CD8-positive, alpha-beta memory T cell (primary cell): ENCODE measurements at regions not wholly inside any gene's neighbourhood (a gene's known extent, or its start where the extent isn't known, plus 50 kb on each side); places are given as distances from the start of the nearest gene placed in this dataset.

Source experiments
- CTCF ChIA-PET: fragments of 350-600 bp; sonication (Branson Sonifier 250); formaldehyde crosslinking; loops from one replicate; lab custom pipeline; 2021; ENCODE audit warnings: antibody characterized with exemption; lab: Charles Lee
- POLR2A ChIA-PET: fragments of 350-600 bp; sonication (Branson Sonifier 250); formaldehyde crosslinking; loops from one replicate; lab custom pipeline; 2021; ENCODE audit warnings: antibody characterized with exemption; lab: Charles Lee
- DNase-seq, 5 donors: peaks; one replicate each; pipeline versions ENCODE4 v3.0.0 to v3.0.0-alpha.2; 2020 to 2022; ENCODE audit warnings: mixed read lengths in 1 of 5
- H3K27ac ChIP-seq: one replicate; pipeline ENCODE4 v1.7.0; 2013; ENCODE audit warnings: low read depth, mild to moderate bottlenecking, low read length, moderate library complexity
- H3K27me3 ChIP-seq: 2 replicates; pipeline ENCODE4 v1.7.0; 2013; ENCODE audit warnings: low read length, mild to moderate bottlenecking; ENCODE audit not compliant: insufficient read depth, poor library complexity, severe bottlenecking
- H3K36me3 ChIP-seq: 2 replicates; pipeline ENCODE4 v1.7.0; 2013; ENCODE audit warnings: mild to moderate bottlenecking, low read length, moderate library complexity; ENCODE audit not compliant: insufficient read depth
- H3K4me1 ChIP-seq: 2 replicates; pipeline ENCODE4 v1.7.0; 2013; ENCODE audit warnings: mild to moderate bottlenecking, low read length, moderate library complexity; ENCODE audit not compliant: insufficient read depth
- H3K4me3 ChIP-seq: 2 replicates; pipeline ENCODE4 v1.7.0; 2013; ENCODE audit warnings: mild to moderate bottlenecking, low read length
- H3K9me3 ChIP-seq: 2 replicates; pipeline ENCODE4 v1.7.0; 2013; ENCODE audit warnings: mild to moderate bottlenecking, low read length
- H3K27ac Mint-ChIP-seq, 8 donors: one replicate each; pipeline ENCODE4 v1.8.0; 2020 to 2021; ENCODE audit warnings: mixed read lengths in 8 of 8, mild to moderate bottlenecking in 6 of 8, inconsistent platforms in 3 of 8, moderate library complexity in 3 of 8
- H3K27me3 Mint-ChIP-seq, 2 donors: one replicate each; pipeline ENCODE4 v1.8.0; 2020 to 2021; ENCODE audit warnings: mixed read lengths in 2 of 2, mild to moderate bottlenecking in 1 of 2, moderate library complexity in 1 of 2
- H3K36me3 Mint-ChIP-seq, 3 donors: one replicate each; pipeline ENCODE4 v1.8.0; 2020 to 2021; ENCODE audit warnings: mixed read lengths in 3 of 3, inconsistent platforms in 1 of 3, mild to moderate bottlenecking in 1 of 3
- H3K4me1 Mint-ChIP-seq, 3 donors: one replicate each; pipeline ENCODE4 v1.8.0; 2020 to 2021; ENCODE audit warnings: mixed read lengths in 3 of 3, inconsistent platforms in 1 of 3, mild to moderate bottlenecking in 1 of 3
- H3K4me3 Mint-ChIP-seq, 7 donors: one replicate each; pipeline ENCODE4 v1.8.0; 2020 to 2021; ENCODE audit warnings: mixed read lengths in 7 of 7, mild to moderate bottlenecking in 6 of 7, moderate library complexity in 4 of 7, inconsistent platforms in 2 of 7
- H3K9me3 Mint-ChIP-seq, 5 donors: one replicate each; pipeline ENCODE4 v1.8.0; 2020 to 2022; ENCODE audit warnings: mixed read lengths in 5 of 5, mild to moderate bottlenecking in 3 of 5, moderate library complexity in 2 of 5, inconsistent platforms in 1 of 5

- Mint-ChIP-seq H3K4me3 (no peak overlapping the region), H3K27me3 (no peaks in the 10 kb centered on the region)
These were observed 502.2 kb upstream of the PHF14 start for GRCh38 chr7:10471280-10472058.

DNA sequence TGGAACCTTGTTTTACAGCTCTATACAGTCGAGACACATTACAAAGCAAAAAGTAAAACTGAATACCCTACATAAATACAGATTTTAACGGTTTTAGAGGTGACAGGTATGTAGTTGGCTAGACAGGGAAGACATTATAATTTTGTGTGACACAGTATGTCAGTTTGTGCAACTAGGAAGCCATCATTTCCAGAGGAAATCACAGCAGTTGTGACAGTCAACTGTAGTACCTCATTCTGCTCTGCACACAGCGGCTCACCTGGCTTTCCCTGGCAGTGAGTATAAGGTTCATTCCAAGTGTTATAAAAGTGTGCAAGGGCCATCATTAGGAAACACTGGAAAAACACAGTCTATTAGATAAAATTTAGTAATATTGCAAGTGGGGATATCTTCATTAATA, 501.6 kb upstream of the PHF14 start:
- Histone ChIP-seq H3K4me1 (no peaks in the 10 kb centered on the region), H3K27ac (no peak overlapping the region), H3K27me3 (no peaks in the 10 kb centered on the region), H3K36me3 (no peaks in the 10 kb centered on the region), H3K9me3 (no peaks in the 10 kb centered on the region), H3K4me3 (no peak overlapping the region)
- ChIA-PET CTCF (no interaction called here), POLR2A (no interaction called here)
- Mint-ChIP-seq H3K9me3 (no peaks in the 10 kb centered on the region), H3K4me1 (no peaks in the 10 kb centered on the region), H3K36me3 (no peaks in the 10 kb centered on the region), H3K27ac (no peak overlapping the region), H3K27me3 (no peaks in the 10 kb centered on the region), H3K4me3 (no peak overlapping the region)
- DNase-seq = no peak

More at GRCh38 chr7:10471280-10472058, 502.2 kb upstream of the PHF14 start:
- H3K4me1 ChIP-seq = no peaks in the 10 kb centered on the region
- H3K36me3 ChIP-seq = no peaks in the 10 kb centered on the region
- ChIA-PET POLR2A (no interaction called here), CTCF (no interaction called here)
- no peaks in the 10 kb centered on the region for H3K36me3 Mint-ChIP-seq
- H3K9me3 ChIP-seq = no peaks in the 10 kb centered on the region
- no peak overlapping the region for H3K4me3 ChIP-seq
- H3K4me1 Mint-ChIP-seq = no peaks in the 10 kb centered on the region
- DNase-seq = no peak
- H3K9me3 Mint-ChIP-seq = no peaks in the 10 kb centered on the region
- no peak overlapping the region for H3K27ac ChIP-seq
- no peak overlapping the region for H3K27ac Mint-ChIP-seq
- H3K27me3 ChIP-seq = no peaks in the 10 kb centered on the region

DNA sequence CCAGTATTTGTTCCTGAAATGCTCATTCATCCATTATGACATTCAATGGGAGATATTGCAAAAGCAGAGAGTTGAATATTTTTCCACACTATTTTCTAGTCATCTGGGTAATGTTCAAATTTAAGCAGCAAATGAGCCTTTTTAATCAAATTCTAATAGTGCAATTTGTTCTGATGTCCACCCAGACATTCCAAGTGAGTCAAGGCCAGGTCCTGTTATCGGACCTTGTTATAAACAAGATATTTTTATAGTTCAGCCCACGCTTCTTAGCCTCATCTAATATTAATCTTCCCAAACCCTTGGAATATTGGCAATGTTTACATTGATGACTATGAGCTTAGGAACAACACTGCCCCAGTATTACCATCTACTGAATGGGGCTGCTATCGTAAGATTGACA, 500.1 kb upstream of the PHF14 start:
- Mint-ChIP-seq H3K9me3 (no peaks in the 10 kb centered on the region), H3K27ac (no peak overlapping the region), H3K36me3 (no peaks in the 10 kb centered on the region), H3K27me3 (no peaks in the 10 kb centered on the region), H3K4me1 (no peaks in the 10 kb centered on the region), H3K4me3 (no peak overlapping the region)
- H3K27ac ChIP-seq = no peak overlapping the region
- no peaks in the 10 kb centered on the region for H3K27me3 ChIP-seq
- H3K36me3 ChIP-seq = no peaks in the 10 kb centered on the region
- no peak overlapping the region for H3K4me3 ChIP-seq
- CTCF ChIA-PET = no interaction called here
- no peaks in the 10 kb centered on the region for H3K4me1 ChIP-seq
- DNase-seq = no peak
- H3K9me3 ChIP-seq = no peaks in the 10 kb centered on the region
- POLR2A ChIA-PET = no interaction called here

- Mint-ChIP-seq H3K36me3 (no peaks in the 10 kb centered on the region), H3K27me3 (no peaks in the 10 kb centered on the region), H3K9me3 (no peaks in the 10 kb centered on the region), H3K4me1 (no peaks in the 10 kb centered on the region), H3K27ac (no peak overlapping the region), H3K4me3 (no peak overlapping the region)
- DNase-seq = no peak
- H3K9me3 ChIP-seq = no peaks in the 10 kb centered on the region
- no peak overlapping the region for H3K4me3 ChIP-seq
- no peaks in the 10 kb centered on the region for H3K4me1 ChIP-seq
- no peaks in the 10 kb centered on the region for H3K27me3 ChIP-seq
- H3K36me3 ChIP-seq = no peaks in the 10 kb centered on the region
- POLR2A ChIA-PET = no interaction called here
- no peak overlapping the region for H3K27ac ChIP-seq
- CTCF ChIA-PET = no interaction called here
These were observed 499.6 kb upstream of the PHF14 start for GRCh38 chr7:10474048-10474447.

GRCh38 chr7:10475940-10476641, 497.6 kb upstream of the PHF14 start:
- no peaks in the 10 kb centered on the region for H3K27me3 ChIP-seq
- H3K4me3 Mint-ChIP-seq = no peak overlapping the region
- H3K4me1 ChIP-seq = no peaks in the 10 kb centered on the region
- H3K27ac Mint-ChIP-seq = no peak overlapping the region
- H3K9me3 Mint-ChIP-seq = no peaks in the 10 kb centered on the region
- H3K27me3 Mint-ChIP-seq = no peaks in the 10 kb centered on the region
- no peaks in the 10 kb centered on the region for H3K36me3 ChIP-seq
- ChIA-PET CTCF (no interaction called here), POLR2A (no interaction called here)
- no peaks in the 10 kb centered on the region for H3K9me3 ChIP-seq
- no peaks in the 10 kb centered on the region for H3K4me1 Mint-ChIP-seq
- H3K27ac ChIP-seq = no peak overlapping the region
- DNase-seq = no peak
- no peak overlapping the region for H3K4me3 ChIP-seq
- H3K36me3 Mint-ChIP-seq = no peaks in the 10 kb centered on the region

GRCh38 chr7:10476642-10477041, 497.0 kb upstream of the PHF14 start:
- Mint-ChIP-seq H3K36me3 (no peaks in the 10 kb centered on the region), H3K4me3 (no peak overlapping the region), H3K27ac (no peak overlapping the region), H3K27me3 (no peaks in the 10 kb centered on the region), H3K4me1 (no peaks in the 10 kb centered on the region), H3K9me3 (no peaks in the 10 kb centered on the region)
- Histone ChIP-seq H3K9me3 (no peaks in the 10 kb centered on the region), H3K27ac (no peak overlapping the region), H3K4me3 (no peak overlapping the region), H3K4me1 (no peaks in the 10 kb centered on the region), H3K36me3 (no peaks in the 10 kb centered on the region), H3K27me3 (no peaks in the 10 kb centered on the region)
- POLR2A ChIA-PET = no interaction called here
- DNase-seq = no peak
- CTCF ChIA-PET = no interaction called here

DNA sequence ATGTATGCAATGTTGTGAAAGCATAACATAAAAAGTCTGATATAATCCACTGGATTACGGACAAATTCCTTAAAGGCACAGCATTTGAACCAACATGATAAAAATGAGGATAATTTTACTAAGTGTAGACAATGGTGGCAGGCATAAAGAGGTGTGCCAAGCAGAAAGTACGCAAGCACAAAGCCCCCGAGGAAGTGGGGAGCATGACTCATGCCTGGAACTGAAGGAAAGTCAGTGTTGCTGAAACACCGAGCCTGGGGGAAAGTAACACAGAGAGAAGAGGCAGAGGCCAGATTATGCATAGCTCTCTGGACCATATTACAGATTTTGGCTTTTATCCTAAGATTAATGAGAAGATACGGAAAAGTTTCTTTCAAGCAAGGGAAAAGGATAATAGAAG, 490.0 kb upstream of the PHF14 start:
- Histone ChIP-seq H3K4me3 (no peak overlapping the region), H3K27ac (no peak overlapping the region), H3K27me3 (no peaks in the 10 kb centered on the region), H3K4me1 (no peaks in the 10 kb centered on the region), H3K9me3 (no peaks in the 10 kb centered on the region), H3K36me3 (no peaks in the 10 kb centered on the region)
- no peak for DNase-seq
- no peaks in the 10 kb centered on the region for H3K27me3 Mint-ChIP-seq
- H3K36me3 Mint-ChIP-seq = no peaks in the 10 kb centered on the region
- no peaks in the 10 kb centered on the region for H3K4me1 Mint-ChIP-seq
- no peak overlapping the region for H3K27ac Mint-ChIP-seq
- ChIA-PET CTCF (no interaction called here), POLR2A (no interaction called here)
- no peak overlapping the region for H3K4me3 Mint-ChIP-seq
- H3K9me3 Mint-ChIP-seq = no peaks in the 10 kb centered on the region

- Histone ChIP-seq H3K4me3 (no peak overlapping the region), H3K27me3 (no peaks in the 10 kb centered on the region), H3K36me3 (no peaks in the 10 kb centered on the region), H3K4me1 (no peaks in the 10 kb centered on the region), H3K9me3 (no peaks in the 10 kb centered on the region), H3K27ac (no peak overlapping the region)
- ChIA-PET CTCF (no interaction called here), POLR2A (no interaction called here)
- H3K4me1 Mint-ChIP-seq = no peaks in the 10 kb centered on the region
- H3K27ac Mint-ChIP-seq = no peak overlapping the region
- peaks cover 0 to 3% (median 0%) of the 10 kb centered on the region in 5 donors for H3K9me3 Mint-ChIP-seq
- H3K27me3 Mint-ChIP-seq = no peaks in the 10 kb centered on the region
- no peaks in the 10 kb centered on the region for H3K36me3 Mint-ChIP-seq
- no peak for DNase-seq
- H3K4me3 Mint-ChIP-seq = no peak overlapping the region
These were observed 488.9 kb upstream of the PHF14 start for GRCh38 chr7:10484767-10485166.
